ENCODE measurements at regions not wholly inside any gene's neighbourhood (a gene's known extent, or its start where the extent isn't known, plus 50 kb on each side); places are given as distances from the start of the nearest gene placed in this dataset.

- TF ChIP-seq CTCF (conservative IDR thresholded peaks at IDR 0.05; ENCODE audit: low read length), result no peak
- TF ChIP-seq EZH2phosphoT487 (IDR thresholded peaks at IDR 0.05; ENCODE audit: borderline replicate concordance, low read depth, low read length), result no peak
Measured at GRCh38 chr1:224496826-224497225, 62.2 kb upstream of the WDR26 start.
